ENCODE measurements at regions not wholly inside any gene's neighbourhood (a gene's known extent, or its start where the extent isn't known, plus 50 kb on each side); places are given as distances from the start of the nearest gene placed in this dataset.

DNA sequence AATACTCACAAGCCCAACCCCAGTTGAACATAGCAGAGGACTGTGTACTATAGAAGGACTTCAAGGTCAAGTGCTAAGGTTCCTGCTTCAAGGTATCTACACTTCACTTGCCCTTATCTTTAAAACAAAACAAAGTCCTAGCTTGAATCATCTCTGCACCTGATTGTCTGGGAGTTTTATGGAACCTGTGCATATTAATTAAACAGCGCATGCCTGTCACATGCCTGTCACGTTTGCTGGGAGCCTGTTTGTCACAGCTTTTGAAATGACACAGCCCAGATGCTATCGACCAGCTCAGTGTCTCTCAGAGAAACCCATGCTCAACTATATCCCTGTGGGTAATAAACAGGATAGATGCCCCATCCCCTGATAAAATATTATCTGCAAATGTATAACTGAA is 476.0 kb downstream of the ZSWIM6 start:
- TF ChIP-seq TAF1 (IDR thresholded peaks at IDR 0.05; ENCODE audit: borderline replicate concordance, low read depth, low read length) (no peak), POLR2A (IDR thresholded peaks at IDR 0.05; ENCODE audit: low read depth, low read length) (no peak)
